ENCODE measurements at regions not wholly inside any gene's neighbourhood (a gene's known extent, or its start where the extent isn't known, plus 50 kb on each side); places are given as distances from the start of the nearest gene placed in this dataset.

- no peaks in the 10 kb centered on the region for H4K20me1 ChIP-seq (replicated peaks; ENCODE audit: control insufficient read depth, insufficient read depth, low read length)
- H3K9ac ChIP-seq (ENCODE audit: insufficient read depth in 1 of 2, low read depth in 2 of 2, low read length in 2 of 2), result no peak overlapping the region
- no peak overlapping the region for H3K4me3 ChIP-seq
- intact Hi-C loops (cut with micrococcal nuclease) (no loop called here), in situ Hi-C loops (cut with MboI) (no loop called here)
- H3K27ac ChIP-seq (ENCODE audit: extremely low read depth, low read depth, low read length), result no peak overlapping the region
- ChIA-PET CTCF (ENCODE audit: low intra/inter-chr PET ratio) (no interaction called here), POLR2A (no interaction called here)
- FAIRE-seq (no peak), DNase-seq (ENCODE audit: extremely low read depth in 1 of 4, low spot score in 3 of 4) (no peak), ATAC-seq (no peak)
- H3K27me3 ChIP-seq (ENCODE audit: control insufficient read depth in 2 of 2, insufficient read depth in 2 of 2, low read length in 2 of 2), result no peaks in the 10 kb centered on the region
- TF ChIP-seq RHOXF2B (CRISPR knock-in tag; conservative IDR thresholded peaks at IDR 0.05) (no peak), ZNF143 (CRISPR knock-in tag; IDR thresholded peaks at IDR 0.05) (no peak), ETV1 (tag; conservative IDR thresholded peaks at IDR 0.05; ENCODE audit: low read depth) (no peak), THRA (IDR thresholded peaks at IDR 0.05) (no peak), E4F1 (CRISPR knock-in tag; IDR thresholded peaks at IDR 0.05; ENCODE audit: borderline replicate concordance) (no peak), ZNF75A (CRISPR knock-in tag; IDR thresholded peaks at IDR 0.05) (no peak), NKRF (IDR thresholded peaks at IDR 0.05; ENCODE audit: borderline replicate concordance) (no peak), U2AF2 (optimal IDR thresholded peaks at IDR 0.05; ENCODE audit: low read depth, low read length) (no peak), TAF7 (tag; IDR thresholded peaks at IDR 0.05) (no peak)
- 0% methylated on average over 1 of the region's 1 CpG for WGBS (ENCODE audit: insufficient coverage, low coverage, missing lambda C conversion rate)
- BruUV-seq (replicated peaks), result no TSS peak
- H3K79me2 ChIP-seq (ENCODE audit: control insufficient read depth, insufficient read depth, low read length), result no peaks in the 10 kb centered on the region
- no peaks in the 10 kb centered on the region for H3K9me3 ChIP-seq (replicated peaks; ENCODE audit: control insufficient read depth, insufficient read depth, low read depth, low read length)
- no peaks in the 10 kb centered on the region for H3K4me1 ChIP-seq (replicated peaks in 1 of 2; ENCODE audit: control insufficient read depth in 2 of 2, insufficient read depth in 2 of 2, low read length in 2 of 2)
- H2AFZ ChIP-seq (ENCODE audit: low read depth, low read length), result no peak overlapping the region
- H3K4me2 ChIP-seq (ENCODE audit: insufficient read depth, low read length), result no peak overlapping the region
- no peaks in the 10 kb centered on the region for H3K36me3 ChIP-seq (ENCODE audit: control insufficient read depth, insufficient read depth, low read length)
- no peaks in the 10 kb centered on the region for H3K9me1 ChIP-seq (ENCODE audit: control insufficient read depth, insufficient read depth, low read length)
Measured at GRCh38 chr1:218809625-218810024, 364.1 kb upstream of the LYPLAL1 start.
